ENCODE measurements at regions not wholly inside any gene's neighbourhood (a gene's known extent, or its start where the extent isn't known, plus 50 kb on each side); places are given as distances from the start of the nearest gene placed in this dataset.

GRCh38 chr15:39304931-39305728 is 275.7 kb upstream of the THBS1 start:
- no peak for FAIRE-seq

DNA sequence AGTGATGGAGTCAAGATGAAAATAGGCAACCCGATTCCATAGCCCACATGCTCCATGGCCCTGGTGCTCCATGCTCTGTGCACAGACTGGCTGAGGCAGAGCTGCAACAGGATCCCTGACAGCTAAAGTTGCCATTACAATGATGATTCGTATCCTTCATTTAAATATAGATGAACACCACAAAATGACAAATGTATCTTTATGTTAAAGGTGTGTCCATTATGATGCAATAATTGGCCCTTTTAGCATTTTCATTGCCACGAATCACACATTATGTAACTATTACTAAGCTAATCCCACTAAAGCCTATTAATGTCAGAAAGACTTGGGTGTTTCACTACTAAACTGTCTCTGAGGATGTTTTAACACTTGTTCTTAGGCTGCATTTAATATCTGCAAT is 270.2 kb upstream of the THBS1 start:
- DNase-seq (ENCODE audit: insufficient read length, low spot score) (no peak), FAIRE-seq (no peak)

More at GRCh38 chr15:39304931-39305728, 275.7 kb upstream of the THBS1 start:
- DNase-seq (ENCODE audit: insufficient read length, low spot score): no peak

- FAIRE-seq: no peak
- no peak for DNase-seq (ENCODE audit: insufficient read length, low spot score)
These were observed 267.9 kb upstream of the THBS1 start for GRCh38 chr15:39312984-39313383.

DNA sequence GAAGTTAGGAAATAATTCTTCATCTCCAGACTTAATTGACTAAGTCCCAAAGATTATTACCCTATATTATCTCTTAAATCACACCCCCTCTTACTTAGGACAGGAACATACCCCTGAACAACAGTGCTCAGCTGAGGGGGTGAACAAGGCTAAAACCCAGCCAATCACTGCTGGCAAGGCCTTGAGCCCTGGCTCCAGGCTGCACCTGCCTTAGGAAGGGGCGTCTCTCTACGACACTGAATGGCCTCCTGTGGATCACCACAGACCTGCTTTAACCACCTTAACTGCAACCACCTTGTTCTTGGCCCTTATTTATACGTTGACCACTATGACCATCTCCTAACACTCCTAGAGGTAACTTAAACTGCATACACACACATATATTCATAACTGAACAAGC is 267.4 kb upstream of the THBS1 start:
- FAIRE-seq: no peak
- DNase-seq (ENCODE audit: insufficient read length, low spot score): no peak

DNA sequence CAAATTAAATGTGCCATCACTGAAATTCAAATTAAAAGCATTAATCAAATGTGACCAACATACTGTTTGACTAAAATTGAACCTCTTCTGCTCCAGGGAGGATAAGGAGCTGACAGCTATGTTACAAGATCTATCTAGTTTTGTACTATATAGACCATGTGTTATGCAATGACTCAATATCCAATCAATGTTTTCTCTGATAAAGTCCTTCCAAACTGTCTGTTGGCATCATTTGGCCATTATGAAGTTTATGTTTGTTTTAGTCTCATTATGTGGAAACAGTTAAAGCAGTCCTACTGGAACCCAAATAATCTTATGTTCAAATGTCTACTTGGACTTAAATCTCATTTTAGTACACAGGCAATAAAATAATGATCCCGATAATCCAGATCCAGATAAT is 267.0 kb upstream of the THBS1 start:
- FAIRE-seq (no peak), DNase-seq (ENCODE audit: insufficient read length, low spot score) (no peak)

DNA sequence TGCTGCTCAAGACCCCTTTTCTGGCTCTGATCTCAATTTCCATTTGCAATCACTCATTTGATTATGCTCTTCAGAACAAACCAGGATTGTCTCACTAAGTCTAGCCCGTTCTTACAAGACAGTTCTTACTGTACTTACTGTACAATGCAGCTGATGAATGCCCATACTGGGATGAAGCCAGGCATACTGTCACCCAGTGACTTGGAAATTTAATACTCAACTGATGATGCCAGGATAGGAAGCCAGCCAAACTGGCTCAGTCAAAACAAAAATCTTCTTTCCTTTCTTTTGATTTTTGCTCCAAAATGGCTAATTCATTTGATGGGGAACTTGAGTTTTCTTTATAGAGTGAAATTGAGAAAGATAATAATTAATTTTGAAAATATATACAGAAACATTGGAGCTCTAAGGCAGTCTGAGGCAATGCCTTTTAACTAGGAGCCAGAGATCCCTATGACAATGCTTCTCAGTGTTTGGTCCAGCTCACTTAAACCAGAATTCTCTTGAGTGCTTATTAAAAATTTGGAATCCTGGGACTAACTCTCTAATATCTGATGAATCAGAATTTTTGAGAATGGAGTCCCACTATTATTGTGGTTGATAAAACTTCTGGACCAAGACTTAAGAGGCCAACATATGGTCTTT is 265.6 kb upstream of the THBS1 start:
- DNase-seq (ENCODE audit: insufficient read length, low spot score): no peak
- FAIRE-seq: no peak

DNA sequence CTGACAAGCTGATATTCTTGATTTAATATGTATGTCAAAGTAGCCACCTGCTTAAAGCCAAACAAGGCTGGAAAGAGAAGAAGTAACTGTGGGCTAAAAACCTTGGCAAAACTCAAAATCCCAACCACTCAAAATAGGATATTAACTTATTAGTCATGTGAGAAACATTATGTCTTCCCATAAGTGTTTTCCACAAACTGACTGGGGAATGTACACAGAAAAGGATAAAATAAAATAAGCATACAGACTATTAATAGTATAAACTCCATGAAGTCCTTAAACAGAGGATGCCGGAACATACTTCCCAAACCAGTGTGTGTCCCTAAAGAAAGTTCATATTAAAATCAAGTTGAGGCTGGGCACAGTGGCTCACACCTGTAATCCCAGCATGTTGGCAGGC is 263.7 kb upstream of the THBS1 start:
- FAIRE-seq: no peak

DNA sequence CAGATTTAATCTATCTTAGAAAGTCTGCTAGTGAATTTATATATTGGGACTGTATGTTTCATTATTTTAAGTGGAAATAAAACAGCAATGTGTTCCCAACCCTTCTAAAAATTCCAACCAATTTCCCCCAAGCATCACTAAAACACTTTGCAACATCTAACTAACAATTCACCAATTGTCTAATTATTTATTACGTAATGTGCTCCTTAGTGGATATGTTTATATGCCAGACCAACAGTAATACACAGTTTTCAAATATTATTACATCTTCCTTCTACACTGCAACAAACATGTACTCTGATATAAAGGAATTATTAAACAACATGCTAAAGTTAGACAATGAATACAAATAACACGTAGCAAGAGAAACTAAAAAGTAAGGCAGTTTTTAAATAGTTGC is 262.6 kb upstream of the THBS1 start:
- FAIRE-seq (no peak), DNase-seq (ENCODE audit: insufficient read length, low spot score) (no peak)

More for the DNA sequence above, 263.7 kb upstream of the THBS1 start:
- DNase-seq (ENCODE audit: insufficient read length, low spot score): no peak

DNA sequence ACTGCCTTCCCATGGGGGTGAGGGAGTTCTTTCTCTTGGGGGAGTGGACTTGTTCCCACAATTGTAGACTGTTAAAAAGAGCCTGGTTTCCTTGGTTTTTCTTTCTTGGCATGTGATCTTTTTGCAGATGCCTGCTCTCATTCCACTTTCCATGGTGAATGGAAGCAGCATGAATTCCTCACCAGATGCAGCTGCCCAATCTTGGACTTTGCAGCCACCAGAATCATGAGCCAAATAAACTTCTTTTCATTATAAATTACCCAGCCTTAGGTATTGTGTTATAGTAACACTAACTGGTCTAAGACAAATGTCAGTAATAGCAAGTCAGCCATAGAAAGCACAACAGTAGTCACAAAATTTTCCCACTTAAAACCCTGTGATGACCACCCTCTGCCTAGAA is 260.5 kb upstream of the THBS1 start:
- FAIRE-seq (no peak), DNase-seq (ENCODE audit: insufficient read length, low spot score) (no peak)

GRCh38 chr15:39320886-39321285 is 260.0 kb upstream of the THBS1 start:
- no peak for FAIRE-seq
- no peak for DNase-seq (ENCODE audit: insufficient read length, low spot score)

- FAIRE-seq (no peak), DNase-seq (ENCODE audit: insufficient read length, low spot score) (no peak)
These were observed 258.9 kb upstream of the THBS1 start for GRCh38 chr15:39321977-39322376.

- DNase-seq (ENCODE audit: insufficient read length, low spot score): no peak
- no peak for FAIRE-seq
These were observed 257.7 kb upstream of the THBS1 start for GRCh38 chr15:39323157-39323556.

- FAIRE-seq: no peak
- no peak for DNase-seq (ENCODE audit: insufficient read length, low spot score)
These were observed 257.2 kb upstream of the THBS1 start for GRCh38 chr15:39323706-39324105.

GRCh38 chr15:39326306-39326975 is 254.4 kb upstream of the THBS1 start:
- DNase-seq (ENCODE audit: insufficient read length, low spot score): no peak
- FAIRE-seq: no peak

GRCh38 chr15:39327005-39327730 is 253.7 kb upstream of the THBS1 start:
- DNase-seq (ENCODE audit: insufficient read length, low spot score) (no peak), FAIRE-seq (no peak)

GRCh38 chr15:39330061-39330460 is 250.8 kb upstream of the THBS1 start:
- DNase-seq (ENCODE audit: insufficient read length, low spot score): no peak
- FAIRE-seq: no peak

DNA sequence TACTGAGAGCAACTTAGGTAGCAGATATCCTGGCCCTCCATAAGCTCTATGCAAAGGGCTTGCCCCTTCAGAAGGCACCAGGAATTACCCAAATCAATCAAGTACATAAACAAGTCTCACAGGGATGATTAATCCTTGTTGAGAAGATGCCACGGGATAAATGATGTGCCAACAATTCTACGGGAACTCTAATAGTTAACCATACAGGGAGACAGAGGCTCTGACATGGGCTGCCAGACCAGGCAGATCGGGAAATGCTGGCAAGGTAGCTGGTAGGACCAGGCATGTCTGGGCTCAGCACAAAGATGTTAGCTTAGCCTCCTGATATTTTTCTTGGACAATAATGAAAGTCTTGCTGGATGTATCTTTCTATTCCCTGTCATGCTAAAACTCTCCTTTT is 249.3 kb upstream of the THBS1 start:
- no peak for FAIRE-seq

GRCh38 chr15:39332846-39333245 is 248.0 kb upstream of the THBS1 start:
- FAIRE-seq: no peak
- DNase-seq (ENCODE audit: insufficient read length, low spot score): no peak

More for the DNA sequence above, 249.3 kb upstream of the THBS1 start:
- DNase-seq (ENCODE audit: insufficient read length, low spot score): no peak

- DNase-seq (ENCODE audit: insufficient read length, low spot score) (no peak), FAIRE-seq (no peak)
These were observed 247.5 kb upstream of the THBS1 start for GRCh38 chr15:39333393-39333792.

DNA sequence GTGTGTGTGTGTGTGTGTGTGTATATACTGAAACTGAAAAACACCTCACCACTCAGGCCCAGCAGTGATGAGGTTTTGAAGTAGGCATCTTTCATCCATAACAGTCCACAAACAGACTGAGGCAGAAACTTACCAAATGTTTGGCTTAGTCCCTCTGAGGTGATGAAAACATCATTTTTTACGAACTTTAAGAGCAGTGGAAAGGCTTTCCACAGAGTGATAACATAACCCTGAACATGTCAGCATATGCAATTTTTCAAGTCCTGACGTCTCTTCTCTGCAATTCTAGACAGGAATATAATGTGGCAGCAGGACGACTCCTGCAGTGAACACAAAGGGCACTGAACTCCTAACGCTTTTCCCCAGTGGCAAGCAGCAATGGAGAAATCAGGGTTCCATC is 247.0 kb upstream of the THBS1 start:
- FAIRE-seq: no peak
- no peak for DNase-seq (ENCODE audit: insufficient read length, low spot score)

DNA sequence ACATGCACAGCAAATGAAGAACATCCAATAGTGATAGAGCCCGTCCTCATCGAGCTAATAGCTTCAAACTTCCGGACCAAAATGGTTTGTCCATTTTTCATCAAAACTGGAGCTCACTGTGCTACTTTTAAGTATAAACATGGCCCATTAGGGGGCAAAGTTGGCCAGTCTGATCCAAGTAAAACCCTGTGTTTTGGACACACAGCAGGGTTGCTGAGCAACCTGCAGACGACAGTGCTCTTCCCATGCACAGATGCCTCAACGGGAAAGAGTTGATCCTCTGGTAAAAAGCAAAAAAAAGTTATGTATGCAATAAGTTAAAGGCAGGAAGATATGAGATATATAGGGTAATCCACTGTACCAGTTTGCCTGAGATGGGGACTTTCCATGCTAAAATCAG is 244.0 kb upstream of the THBS1 start:
- DNase-seq (ENCODE audit: insufficient read length, low spot score) (no peak), FAIRE-seq (no peak)

Data from GM19239 (cell line).